IPS-20b (cell line): ENCODE measurements at regions not wholly inside any gene's neighbourhood (a gene's known extent, or its start where the extent isn't known, plus 50 kb on each side); places are given as distances from the start of the nearest gene placed in this dataset.

Experiments
- H3K27ac ChIP-seq: one replicate; pipeline ENCODE4 v1.5.1; 2013; ENCODE audit warnings: low read length
- H3K27me3 ChIP-seq: 2 replicates; pipeline ENCODE4 v1.6.1; 2013; ENCODE audit warnings: mild to moderate bottlenecking, low read length, inconsistent platforms; ENCODE audit not compliant: insufficient read depth
- H3K36me3 ChIP-seq: 2 replicates; pipeline ENCODE4 v1.6.1; 2013; ENCODE audit warnings: low read depth, mild to moderate bottlenecking, inconsistent platforms, low read length, moderate library complexity; ENCODE audit not compliant: insufficient read depth
- H3K4me1 ChIP-seq: 2 replicates; pipeline ENCODE4 v1.6.1; 2013; ENCODE audit warnings: mild to moderate bottlenecking, control low read depth, inconsistent platforms, low read length, moderate library complexity; ENCODE audit not compliant: insufficient read depth
- H3K4me3 ChIP-seq: 2 replicates; pipeline ENCODE4 v1.5.1; 2013; ENCODE audit warnings: mild to moderate bottlenecking, low read length, inconsistent platforms
- H3K9ac ChIP-seq: 2 replicates; pipeline ENCODE4 v1.6.1; 2013; ENCODE audit warnings: low read depth, mild to moderate bottlenecking, inconsistent platforms, low read length, moderate library complexity
- H3K9me3 ChIP-seq: 2 replicates; pipeline ENCODE4 v1.6.1; 2013; ENCODE audit warnings: mild to moderate bottlenecking, low read depth, low read length, inconsistent platforms; ENCODE audit not compliant: insufficient read depth

DNA sequence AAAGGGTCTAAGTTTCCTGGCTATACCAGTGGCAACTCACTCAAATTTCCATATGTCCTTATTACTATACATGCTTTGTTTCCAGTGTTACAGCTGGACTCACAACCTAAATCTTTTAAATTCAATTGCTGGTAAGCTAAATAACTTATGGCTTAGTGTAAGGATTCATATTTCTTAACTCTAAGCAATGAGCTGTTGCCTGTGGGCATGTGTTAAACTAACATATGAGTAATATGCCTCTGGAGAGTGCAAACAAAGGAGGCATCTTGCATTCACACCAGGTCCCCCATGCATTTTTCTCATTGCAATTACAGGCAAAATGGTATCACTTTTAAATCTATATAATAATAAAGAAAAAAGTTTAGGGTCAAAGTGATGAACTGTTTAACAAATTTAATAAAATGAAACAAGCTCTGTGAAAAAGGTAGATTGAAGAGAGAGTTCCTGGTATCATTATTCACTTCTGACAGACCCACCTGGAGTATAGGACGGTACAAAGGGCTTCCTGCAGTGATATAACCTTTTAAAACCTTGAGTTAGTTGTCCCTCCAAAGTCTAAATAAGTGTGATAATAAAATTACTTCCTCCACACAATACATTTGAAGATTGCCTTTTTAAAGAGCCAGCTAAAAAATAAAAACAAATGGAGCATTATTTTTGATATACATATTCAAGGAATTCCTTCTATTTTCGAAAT, 57.6 kb upstream of the HMGCLL1 start:
- H3K4me3 ChIP-seq, result no peak overlapping the region
- no peak overlapping the region for H3K9ac ChIP-seq
- no peaks in the 10 kb centered on the region for H3K27me3 ChIP-seq
- H3K27ac ChIP-seq, result no peak overlapping the region
- H3K4me1 ChIP-seq, result no peaks in the 10 kb centered on the region
- no peaks in the 10 kb centered on the region for H3K36me3 ChIP-seq
- H3K9me3 ChIP-seq, result no peaks in the 10 kb centered on the region

DNA sequence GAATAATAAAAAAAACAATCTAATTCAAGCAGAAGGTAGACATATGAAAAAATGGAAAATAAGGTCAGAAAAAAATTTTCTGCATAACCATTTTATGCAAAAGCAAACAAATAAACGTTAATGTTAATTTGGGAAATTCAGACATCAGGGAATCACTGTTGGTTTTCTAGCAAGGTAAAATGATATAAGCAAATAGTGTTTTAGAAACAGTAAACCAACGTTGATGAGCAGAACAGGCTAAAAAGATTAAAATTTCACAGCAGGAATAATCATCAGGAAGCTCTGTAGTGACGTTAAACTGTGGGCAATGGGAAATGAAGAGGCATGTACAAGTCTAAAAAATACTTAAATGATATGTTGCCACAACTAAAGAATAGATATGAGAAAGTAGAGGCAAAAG, 54.5 kb upstream of the HMGCLL1 start:
- no peaks in the 10 kb centered on the region for H3K9me3 ChIP-seq
- H3K27ac ChIP-seq, result no peak overlapping the region
- H3K4me3 ChIP-seq, result no peak overlapping the region
- no peaks in the 10 kb centered on the region for H3K36me3 ChIP-seq
- no peak overlapping the region for H3K9ac ChIP-seq
- no peaks in the 10 kb centered on the region for H3K4me1 ChIP-seq
- no peaks in the 10 kb centered on the region for H3K27me3 ChIP-seq

DNA sequence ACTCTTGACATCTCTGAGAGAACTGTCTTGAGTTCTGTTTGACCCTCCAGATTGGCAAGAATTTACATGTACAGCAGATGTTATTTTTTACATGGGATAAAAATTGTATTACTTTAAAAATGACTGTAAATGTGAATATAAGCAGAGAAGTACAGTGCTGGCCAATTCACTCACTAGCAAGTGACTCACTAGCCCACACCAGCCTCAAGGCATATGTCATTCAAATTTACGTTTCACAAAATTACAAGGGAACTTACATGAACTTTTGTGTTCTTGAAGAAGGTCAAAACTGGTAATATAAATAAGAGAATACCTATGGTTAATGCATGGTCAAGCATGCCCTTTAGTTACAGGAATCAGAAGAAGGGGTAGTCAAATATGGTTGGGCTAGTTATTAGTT, 54.0 kb upstream of the HMGCLL1 start:
- H3K4me3 ChIP-seq, result no peak overlapping the region

More for the DNA sequence above, 54.0 kb upstream of the HMGCLL1 start:
- H3K9ac ChIP-seq, result no peak overlapping the region
- no peak overlapping the region for H3K27ac ChIP-seq
- no peaks in the 10 kb centered on the region for H3K4me1 ChIP-seq
- H3K9me3 ChIP-seq, result no peaks in the 10 kb centered on the region
- H3K36me3 ChIP-seq, result no peaks in the 10 kb centered on the region
- H3K27me3 ChIP-seq, result no peaks in the 10 kb centered on the region
